T1000 (cell line): ENCODE measurements at regions not wholly inside any gene's neighbourhood (a gene's known extent, or its start where the extent isn't known, plus 50 kb on each side); places are given as distances from the start of the nearest gene placed in this dataset.

Experiments
- DNase-seq: peaks from one replicate; lab custom pipeline; 2025; ENCODE audit warnings: mixed read lengths; lab: John Stamatoyannopoulos, UW

GRCh38 chr5:8241076-8241475 is 372.1 kb downstream of the MTRR start:
- DNase-seq, result no peak

DNA sequence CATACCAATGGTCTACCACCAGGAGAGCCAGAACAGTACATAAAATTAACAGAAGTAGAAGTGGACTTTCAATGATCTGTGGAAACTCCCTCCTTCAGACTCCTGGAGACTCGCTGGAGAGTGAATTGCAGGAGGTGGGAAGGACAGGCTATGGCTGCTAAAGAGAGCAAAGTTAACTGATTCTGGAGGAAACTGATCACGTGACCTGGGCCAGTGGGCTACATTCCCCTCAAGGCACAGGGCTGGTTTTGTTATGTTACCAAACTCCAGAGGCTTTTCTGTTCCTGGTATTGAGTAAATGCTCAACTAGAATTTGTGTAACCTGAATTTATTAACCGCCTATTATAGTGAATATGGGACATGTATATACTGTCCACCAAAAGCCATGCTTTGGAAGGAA is 372.6 kb downstream of the MTRR start:
- DNase-seq, result no peak

- no peak for DNase-seq
Measured at GRCh38 chr5:8247049-8247899, 378.3 kb downstream of the MTRR start.

GRCh38 chr5:8253376-8253775 is 384.4 kb downstream of the MTRR start:
- DNase-seq, result no peak

GRCh38 chr5:8254674-8255073 is 385.7 kb downstream of the MTRR start:
- no peak for DNase-seq

GRCh38 chr5:8258801-8259200 is 389.9 kb downstream of the MTRR start:
- DNase-seq, result no peak

- DNase-seq, result peak; percentile 9
Measured at GRCh38 chr5:8270246-8270645, 401.3 kb downstream of the MTRR start.

GRCh38 chr5:8280711-8281363 is 411.9 kb downstream of the MTRR start:
- DNase-seq, result no peak

GRCh38 chr5:8288334-8288733 is 419.4 kb downstream of the MTRR start:
- no peak for DNase-seq

- no peak for DNase-seq
Measured at GRCh38 chr5:8288897-8289516, 420.1 kb downstream of the MTRR start.

GRCh38 chr5:8289779-8290178 is 420.8 kb downstream of the MTRR start:
- no peak for DNase-seq

DNA sequence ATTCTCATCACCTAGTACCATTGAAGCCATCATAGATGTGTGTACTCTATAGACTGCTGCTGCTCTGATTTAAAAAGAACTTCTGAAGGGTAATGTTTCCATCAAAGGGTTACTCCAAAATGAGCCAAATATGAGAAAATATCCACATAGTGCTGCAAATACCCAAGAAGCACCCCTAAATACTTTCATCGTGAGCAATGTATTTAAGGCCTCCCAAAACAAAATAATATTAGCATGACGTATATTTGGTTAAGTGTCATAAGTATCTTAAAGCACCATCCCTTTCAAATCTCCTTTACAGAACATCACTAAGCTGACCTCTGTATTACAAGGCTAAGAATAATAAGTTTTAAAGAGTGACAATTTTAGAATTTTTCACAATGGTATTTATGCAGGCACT is 421.8 kb downstream of the MTRR start:
- DNase-seq, result no peak

DNA sequence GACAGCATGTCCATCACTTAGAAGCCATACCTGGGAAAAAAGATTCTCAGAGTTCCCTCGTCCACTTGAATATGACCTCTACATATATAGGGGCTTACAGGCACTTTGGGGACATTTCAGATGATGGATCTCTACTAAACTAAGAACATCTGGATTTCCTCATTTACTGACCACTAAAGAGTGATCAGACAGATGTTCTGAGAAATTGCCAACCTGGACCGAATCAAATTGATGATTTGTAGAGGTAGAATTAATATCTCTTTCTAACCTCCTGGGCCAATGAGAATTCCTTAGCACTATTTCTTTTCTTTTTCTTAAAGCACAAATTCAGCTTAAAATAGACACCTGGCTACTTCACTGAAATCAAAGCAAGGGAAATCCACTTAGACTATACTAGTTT is 422.7 kb downstream of the MTRR start:
- DNase-seq, result no peak

DNA sequence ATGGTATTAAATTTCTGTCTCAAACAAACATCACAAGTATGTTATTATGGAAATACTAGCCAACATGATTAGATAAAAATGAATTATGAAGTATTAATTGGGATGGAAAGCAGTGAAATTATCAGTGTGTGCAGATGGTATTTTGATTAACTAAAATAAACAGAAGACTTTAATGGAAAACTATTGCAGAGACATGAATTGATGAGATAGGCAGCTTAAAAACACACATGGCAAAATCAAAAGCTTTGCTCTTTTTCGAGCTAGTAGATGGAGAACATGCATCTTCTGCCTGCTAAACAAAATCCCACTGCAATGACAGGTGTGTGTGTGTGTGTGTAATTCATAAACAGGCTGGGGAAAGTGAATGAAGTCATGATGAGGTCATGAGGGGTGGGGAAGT is 426.2 kb downstream of the MTRR start:
- DNase-seq, result no peak

- DNase-seq, result no peak
Measured at GRCh38 chr5:8299716-8300115, 430.8 kb downstream of the MTRR start.

DNA sequence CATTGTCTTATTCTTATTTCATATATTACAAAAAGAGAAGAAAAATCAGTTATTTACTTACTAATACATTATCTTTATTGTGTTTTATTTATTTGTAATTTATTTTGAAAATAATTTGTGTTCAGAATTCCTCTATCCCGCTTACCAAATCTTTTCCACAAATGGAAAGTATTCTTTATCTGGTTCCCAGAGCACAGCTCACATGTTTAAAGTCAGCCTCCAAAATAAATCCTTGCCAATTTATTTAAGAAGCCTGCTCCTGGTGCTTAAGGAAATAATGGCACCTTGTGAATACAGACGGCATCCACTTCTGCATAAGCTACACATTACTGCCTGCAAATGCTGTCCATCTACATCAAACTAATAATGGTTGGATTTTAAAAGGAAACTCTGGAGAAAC is 435.4 kb downstream of the MTRR start:
- no peak for DNase-seq

GRCh38 chr5:8306288-8306896 is 437.4 kb downstream of the MTRR start:
- no peak for DNase-seq

GRCh38 chr5:8314965-8315364 is 446.0 kb downstream of the MTRR start:
- no peak for DNase-seq

GRCh38 chr5:8316608-8317280 is 447.8 kb downstream of the MTRR start:
- DNase-seq, result no peak

- no peak for DNase-seq
Measured at GRCh38 chr5:8317335-8317734, 448.4 kb downstream of the MTRR start.

DNA sequence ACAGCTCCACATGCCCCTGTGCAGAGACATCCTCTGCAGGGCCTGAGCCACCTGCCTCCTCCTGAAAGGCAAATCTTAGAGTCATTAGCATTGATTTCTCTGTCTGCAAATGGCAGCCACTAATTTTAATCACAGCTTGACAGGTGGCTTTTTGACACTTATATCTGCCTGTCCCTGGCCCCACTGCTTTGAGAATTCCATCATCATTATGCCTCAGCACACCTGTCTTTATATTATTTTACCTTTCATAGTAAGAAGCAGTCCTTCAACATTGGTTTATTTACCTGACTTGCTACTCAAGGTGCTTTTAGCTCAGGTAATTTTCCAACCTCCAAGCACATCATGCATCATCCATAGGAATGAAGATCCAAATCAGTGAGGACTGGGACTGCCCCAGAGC is 451.3 kb downstream of the MTRR start:
- DNase-seq, result no peak

- no peak for DNase-seq
Measured at GRCh38 chr5:8321272-8321671, 452.3 kb downstream of the MTRR start.
